OCI-LY1 (cell line): ENCODE measurements at regions not wholly inside any gene's neighbourhood (a gene's known extent, or its start where the extent isn't known, plus 50 kb on each side); places are given as distances from the start of the nearest gene placed in this dataset.

Experiments
- H2AFZ ChIP-seq: fragments of 200-600 bp; sonication (generic), shearing (Covaris generic); 2 replicates; pipeline ENCODE4 v1.6.0; 2014; ENCODE audit warnings: antibody characterized with exemption, mild to moderate bottlenecking, low read length
- H3F3A ChIP-seq: fragments of 200-600 bp; sonication (generic), shearing (Covaris generic); 2 replicates; pipeline ENCODE4 v1.6.0; 2014; ENCODE audit warnings: mild to moderate bottlenecking, antibody characterized with exemption, low read length, moderate library complexity; ENCODE audit not compliant: insufficient read depth
- H3K27ac ChIP-seq: fragments of 200-600 bp; sonication (generic); 2 replicates; pipeline ENCODE4 v1.5.1; 2014; ENCODE audit warnings: low read length, mixed run types, mild to moderate bottlenecking, low read depth; ENCODE audit not compliant: poor library complexity, severe bottlenecking
- H3K27me3 ChIP-seq: fragments of 200-600 bp; sonication (generic); 2 replicates; pipeline ENCODE4 v1.6.0; 2014; ENCODE audit warnings: antibody characterized with exemption, mild to moderate bottlenecking, low read length, moderate library complexity; ENCODE audit not compliant: insufficient read depth
- H3K36me3 ChIP-seq: fragments of 200-600 bp; sonication (generic); 2 replicates; pipeline ENCODE4 v1.6.1; 2014; ENCODE audit warnings: mild to moderate bottlenecking, antibody characterized with exemption, low read length, moderate library complexity, mixed read lengths; ENCODE audit not compliant: insufficient read depth
- H3K4me1 ChIP-seq: fragments of 200-600 bp; sonication (generic); 2 replicates; pipeline ENCODE4 v1.5.1; 2014; ENCODE audit warnings: mild to moderate bottlenecking, low read length, moderate library complexity; ENCODE audit not compliant: insufficient read depth, severe bottlenecking
- H3K4me2 ChIP-seq: fragments of 200-600 bp; sonication (generic), shearing (Covaris generic); 2 replicates; pipeline ENCODE4 v1.6.1; 2014; ENCODE audit warnings: low read length
- H3K4me3 ChIP-seq: fragments of 200-600 bp; sonication (generic); 2 replicates; pipeline ENCODE4 v1.5.1; 2014; ENCODE audit warnings: low read length, low read depth, mild to moderate bottlenecking, mixed read lengths; ENCODE audit not compliant: poor library complexity, severe bottlenecking
- H3K79me2 ChIP-seq: fragments of 200-600 bp; shearing (Covaris generic); 2 replicates; pipeline ENCODE4 v1.6.1; 2016; ENCODE audit warnings: mixed run types, low read length, mixed read lengths; ENCODE audit not compliant: insufficient read depth
- H3K9ac ChIP-seq: fragments of 200-600 bp; sonication (generic), shearing (Covaris generic); 2 replicates; pipeline ENCODE4 v1.6.1; 2014; ENCODE audit warnings: mild to moderate bottlenecking, low read length, mixed read lengths
- H3K9me2 ChIP-seq: fragments of 200-600 bp; sonication (generic), shearing (Covaris generic); 2 replicates; pipeline ENCODE4 v1.6.1; 2014; ENCODE audit warnings: low read depth, mild to moderate bottlenecking, low read length, mixed read lengths
- H3K9me3 ChIP-seq: fragments of 200-600 bp; shearing (Covaris generic); 2 replicates; pipeline ENCODE4 v1.6.1; 2014; ENCODE audit warnings: low read length, mixed read lengths
- H4K20me1 ChIP-seq: fragments of 200-600 bp; sonication (generic), shearing (Covaris generic); 2 replicates; pipeline ENCODE4 v1.6.0; 2016; ENCODE audit warnings: mild to moderate bottlenecking, low read length; ENCODE audit not compliant: insufficient read depth
- EZH2 ChIP-seq: fragments of 200-600 bp; sonication (generic), shearing (Covaris generic); IDR thresholded peaks from 2 replicates; pipeline ENCODE4 v1.8.0; 2017; ENCODE audit warnings: borderline replicate concordance, mixed run types, mild to moderate bottlenecking, antibody characterized with exemption, low read length, moderate library complexity, mixed read lengths
- TF ChIP-seq, protein P1 (sequence below): fragments of 200-600 bp; sonication (generic), shearing (Covaris generic); IDR thresholded peaks from 2 replicates; pipeline ENCODE4 v1.5.1; 2017; ENCODE audit warnings: mild to moderate bottlenecking, antibody characterized with exemption, low read length, moderate library complexity, mixed read lengths

DNA sequence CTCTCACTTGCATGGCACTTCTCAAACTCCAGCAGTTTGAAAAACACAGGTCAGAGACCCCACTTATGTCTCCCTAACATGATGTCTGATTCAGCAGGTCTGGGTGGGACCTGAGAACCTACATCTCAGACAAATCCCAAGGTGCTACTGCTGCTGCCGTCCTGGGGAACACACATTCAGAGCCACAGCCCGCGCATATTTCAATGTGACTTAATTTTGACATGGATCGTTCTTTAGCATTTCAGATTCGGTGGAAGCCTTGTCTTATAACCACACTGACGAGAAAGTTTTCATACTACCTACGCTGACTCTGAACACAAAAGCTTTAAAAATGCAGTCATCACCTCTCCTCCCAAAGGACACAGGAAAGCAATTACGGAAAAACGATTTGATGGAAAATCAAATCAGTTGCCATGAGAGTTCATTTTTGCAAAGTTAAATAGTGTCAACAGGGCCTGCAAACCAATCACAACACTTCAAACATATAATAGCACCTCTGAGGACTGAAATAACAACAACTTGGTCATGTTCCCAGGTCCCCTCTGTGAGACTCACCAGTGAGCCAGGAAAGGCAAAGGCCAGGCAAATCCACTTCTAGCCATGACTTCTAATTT lies 132.6 kb downstream of the SHANK2 start:
- H4K20me1 ChIP-seq, result no peaks in the 10 kb centered on the region
- H3K4me3 ChIP-seq, result no peak overlapping the region
- H3F3A ChIP-seq, result no peaks in the 10 kb centered on the region
- H3K9me3 ChIP-seq, result no peaks in the 10 kb centered on the region
- no peaks in the 10 kb centered on the region for H3K9me2 ChIP-seq
- no peak overlapping the region for H3K4me2 ChIP-seq
- H2AFZ ChIP-seq, result no peak overlapping the region
- H3K4me1 ChIP-seq, result no peaks in the 10 kb centered on the region
- H3K79me2 ChIP-seq, result no peaks in the 10 kb centered on the region
- TF ChIP-seq EZH2, result no peak
- TF ChIP-seq, protein P1, sequence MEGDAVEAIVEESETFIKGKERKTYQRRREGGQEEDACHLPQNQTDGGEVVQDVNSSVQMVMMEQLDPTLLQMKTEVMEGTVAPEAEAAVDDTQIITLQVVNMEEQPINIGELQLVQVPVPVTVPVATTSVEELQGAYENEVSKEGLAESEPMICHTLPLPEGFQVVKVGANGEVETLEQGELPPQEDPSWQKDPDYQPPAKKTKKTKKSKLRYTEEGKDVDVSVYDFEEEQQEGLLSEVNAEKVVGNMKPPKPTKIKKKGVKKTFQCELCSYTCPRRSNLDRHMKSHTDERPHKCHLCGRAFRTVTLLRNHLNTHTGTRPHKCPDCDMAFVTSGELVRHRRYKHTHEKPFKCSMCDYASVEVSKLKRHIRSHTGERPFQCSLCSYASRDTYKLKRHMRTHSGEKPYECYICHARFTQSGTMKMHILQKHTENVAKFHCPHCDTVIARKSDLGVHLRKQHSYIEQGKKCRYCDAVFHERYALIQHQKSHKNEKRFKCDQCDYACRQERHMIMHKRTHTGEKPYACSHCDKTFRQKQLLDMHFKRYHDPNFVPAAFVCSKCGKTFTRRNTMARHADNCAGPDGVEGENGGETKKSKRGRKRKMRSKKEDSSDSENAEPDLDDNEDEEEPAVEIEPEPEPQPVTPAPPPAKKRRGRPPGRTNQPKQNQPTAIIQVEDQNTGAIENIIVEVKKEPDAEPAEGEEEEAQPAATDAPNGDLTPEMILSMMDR, result no peak
- no peaks in the 10 kb centered on the region; the same call in 1 of the 2 replicates for H3K27me3 ChIP-seq
- H3K27ac ChIP-seq, result no peak overlapping the region
- H3K36me3 ChIP-seq, result no peaks in the 10 kb centered on the region
- no peak overlapping the region for H3K9ac ChIP-seq

- H3K36me3 ChIP-seq, result no peaks in the 10 kb centered on the region
- no peak overlapping the region for H3K4me2 ChIP-seq
- no peaks in the 10 kb centered on the region; the same call in 1 of the 2 replicates for H3K27me3 ChIP-seq
- H3K4me1 ChIP-seq, result no peaks in the 10 kb centered on the region
- H3K27ac ChIP-seq, result no peak overlapping the region
- H4K20me1 ChIP-seq, result no peaks in the 10 kb centered on the region
- no peaks in the 10 kb centered on the region for H3K9me2 ChIP-seq
- no peaks in the 10 kb centered on the region for H3K9me3 ChIP-seq
- H3K9ac ChIP-seq, result no peak overlapping the region
- TF ChIP-seq, protein P1, result no peak
- TF ChIP-seq EZH2, result no peak
- H3F3A ChIP-seq, result no peaks in the 10 kb centered on the region
- H3K79me2 ChIP-seq, result no peaks in the 10 kb centered on the region
- no peak overlapping the region for H2AFZ ChIP-seq
- H3K4me3 ChIP-seq, result no peak overlapping the region
These were observed 133.6 kb downstream of the SHANK2 start for GRCh38 chr11:71118671-71119250.

DNA sequence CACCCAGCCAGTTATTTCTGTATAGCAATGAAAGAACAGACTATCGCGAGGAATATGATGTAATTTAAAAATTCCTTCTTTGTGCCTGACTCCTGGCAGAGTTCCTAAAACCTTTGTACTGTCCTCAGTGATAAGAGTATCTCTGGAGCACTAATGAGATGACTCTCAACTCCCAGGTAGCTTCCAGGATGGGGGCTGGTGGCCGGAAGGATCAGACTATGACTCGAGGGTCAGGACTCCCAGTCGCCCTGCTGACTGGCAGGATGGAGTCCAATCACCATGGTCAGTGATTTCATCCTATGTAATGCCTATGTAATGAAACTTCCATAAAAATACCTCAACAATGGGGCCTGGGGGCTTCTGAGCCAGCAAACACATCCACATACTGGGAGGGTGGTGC lies 135.1 kb downstream of the SHANK2 start:
- H3K4me1 ChIP-seq, result no peaks in the 10 kb centered on the region
- H3K4me2 ChIP-seq, result no peak overlapping the region
- no peaks in the 10 kb centered on the region for H3K79me2 ChIP-seq
- no peak overlapping the region for H3K4me3 ChIP-seq
- no peaks in the 10 kb centered on the region for H3F3A ChIP-seq
- H3K9me2 ChIP-seq, result no peaks in the 10 kb centered on the region
- H2AFZ ChIP-seq, result no peak overlapping the region
- no peaks in the 10 kb centered on the region; the same call in 1 of the 2 replicates for H3K27me3 ChIP-seq
- H3K27ac ChIP-seq, result no peak overlapping the region
- no peaks in the 10 kb centered on the region for H4K20me1 ChIP-seq
- no peaks in the 10 kb centered on the region for H3K36me3 ChIP-seq
- TF ChIP-seq, protein P1, result no peak
- TF ChIP-seq EZH2, result no peak
- no peaks in the 10 kb centered on the region for H3K9me3 ChIP-seq
- H3K9ac ChIP-seq, result no peak overlapping the region
